ENCODE measurements at regions not wholly inside any gene's neighbourhood (a gene's known extent, or its start where the extent isn't known, plus 50 kb on each side); places are given as distances from the start of the nearest gene placed in this dataset.

DNA sequence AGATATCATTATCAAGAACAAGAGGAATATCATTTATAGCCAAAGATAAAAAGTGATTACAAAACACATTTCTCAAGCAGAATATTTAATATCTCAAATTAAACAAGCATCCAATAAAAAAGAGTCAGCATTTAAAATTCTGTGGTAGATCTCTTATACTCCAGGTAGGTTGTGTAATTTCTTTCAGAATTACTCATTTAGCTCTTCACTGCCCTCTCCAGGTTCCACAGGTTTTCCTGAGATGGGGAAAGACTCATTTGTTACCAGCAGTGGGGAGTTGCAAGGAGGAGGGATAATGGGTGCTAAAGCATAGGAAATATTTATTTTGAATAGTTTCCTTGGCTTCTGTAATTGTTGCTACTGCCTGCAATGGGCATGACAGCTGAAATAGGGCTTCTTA, 83.1 kb upstream of the RASGRP1 start:
- DNase-seq (ENCODE audit: low spot score) = no peak

DNA sequence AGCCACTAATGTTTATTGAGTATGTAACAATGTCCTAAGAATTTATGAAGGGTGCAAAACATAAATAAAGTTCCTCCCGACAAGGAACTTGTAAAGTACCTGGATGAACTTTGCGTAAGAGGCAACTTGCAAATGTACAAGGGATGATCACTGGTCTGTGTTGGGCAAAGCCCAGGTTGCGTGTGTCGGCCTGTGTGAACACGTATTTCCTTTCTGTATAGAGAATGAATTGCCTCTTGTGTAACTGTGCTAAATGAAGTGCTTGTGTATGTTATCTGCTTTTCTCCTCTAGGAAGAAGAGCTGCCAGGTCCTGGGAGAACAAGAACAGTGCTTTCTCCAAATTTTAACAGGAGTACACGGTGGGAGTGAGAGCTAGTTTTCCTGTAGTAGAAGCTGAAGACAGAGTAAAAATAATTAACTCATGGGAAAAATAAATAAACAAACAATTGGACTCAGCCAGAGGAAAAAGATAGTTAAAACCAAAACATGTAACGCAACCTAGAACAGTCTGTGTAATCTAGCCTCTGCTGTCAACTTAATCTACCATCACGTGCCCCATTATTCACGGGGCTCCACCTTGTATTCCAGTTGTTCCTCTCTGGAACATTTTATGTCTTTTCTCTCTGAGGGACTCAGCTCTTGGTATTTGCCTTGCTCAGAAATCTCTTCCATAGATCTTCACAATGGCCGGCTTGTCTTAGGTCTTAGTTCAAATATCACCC, 83.7 kb upstream of the RASGRP1 start:
- no peak for DNase-seq (ENCODE audit: low spot score)

DNA sequence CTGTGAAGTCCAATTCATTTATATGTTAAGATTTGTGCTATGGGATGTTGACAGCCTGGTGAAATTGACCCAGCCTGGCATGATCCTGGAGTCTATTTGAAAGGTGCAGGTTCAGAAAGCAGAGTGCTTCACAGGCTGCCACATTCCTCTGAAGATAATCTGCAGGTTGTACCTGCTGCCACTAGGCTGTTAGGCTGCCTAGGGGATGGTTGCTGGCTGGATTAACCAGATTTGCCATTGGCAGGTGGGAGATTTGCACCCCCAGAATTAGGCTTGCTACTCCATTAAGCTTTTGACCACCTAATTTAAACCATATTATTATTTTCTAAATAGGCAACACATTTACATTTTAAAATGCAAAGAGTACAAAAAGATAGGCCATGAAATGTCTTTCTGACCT, 85.8 kb upstream of the RASGRP1 start:
- no peak for DNase-seq (ENCODE audit: low spot score)

DNA sequence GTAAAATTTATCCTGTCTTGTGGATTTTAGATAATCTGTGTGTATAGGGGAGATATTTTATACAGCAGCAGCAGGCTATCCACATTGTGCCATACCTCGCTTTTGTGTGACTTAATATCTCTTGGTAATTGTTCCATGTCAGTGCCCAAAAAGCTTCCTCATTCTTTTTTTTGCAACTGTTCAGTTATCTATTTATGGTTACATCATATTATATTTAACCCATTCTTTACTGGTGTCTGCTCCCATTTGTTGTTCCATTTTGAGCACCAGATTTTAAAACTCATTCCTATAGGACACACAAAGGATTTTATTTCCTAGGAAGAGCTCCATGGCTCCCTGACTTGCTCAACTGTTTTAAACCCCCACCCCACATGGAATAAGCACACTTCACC, 86.3 kb upstream of the RASGRP1 start:
- DNase-seq (ENCODE audit: low spot score) = no peak

DNA sequence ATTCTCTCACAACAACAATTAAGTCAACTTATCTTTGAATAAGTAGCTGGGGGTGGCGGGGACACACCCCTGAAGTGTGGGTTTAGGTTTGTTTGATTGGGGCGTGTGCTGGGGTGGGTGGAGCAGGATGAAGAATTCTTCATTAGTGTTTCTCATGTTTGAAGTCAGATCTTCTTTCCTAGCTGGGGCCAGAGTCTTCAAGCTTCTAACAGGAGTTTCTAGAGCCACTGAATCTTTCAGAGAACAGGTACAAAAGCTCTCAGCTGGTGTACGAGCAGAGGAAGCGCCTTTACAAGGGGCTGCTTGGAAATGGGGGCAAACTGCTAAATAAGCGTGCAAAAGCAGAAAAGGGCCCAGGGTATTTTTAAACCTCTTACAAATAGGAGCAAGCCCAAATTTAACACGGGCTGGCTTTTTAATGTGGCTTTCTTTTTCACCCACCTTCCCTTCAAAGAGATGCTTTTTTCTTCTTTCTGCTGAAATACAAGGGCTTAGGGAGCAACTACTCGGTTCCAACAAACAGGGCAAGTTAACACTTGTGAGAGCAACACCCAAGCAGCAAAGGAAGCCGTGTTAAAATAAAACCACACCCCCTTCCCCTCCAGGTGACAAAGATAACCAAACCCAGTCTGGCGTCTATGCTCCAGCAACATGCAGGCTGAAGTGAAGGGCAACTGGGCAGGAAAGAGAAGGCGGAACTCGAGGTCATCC, 86.9 kb upstream of the RASGRP1 start:
- no peak for DNase-seq (ENCODE audit: low spot score)

DNA sequence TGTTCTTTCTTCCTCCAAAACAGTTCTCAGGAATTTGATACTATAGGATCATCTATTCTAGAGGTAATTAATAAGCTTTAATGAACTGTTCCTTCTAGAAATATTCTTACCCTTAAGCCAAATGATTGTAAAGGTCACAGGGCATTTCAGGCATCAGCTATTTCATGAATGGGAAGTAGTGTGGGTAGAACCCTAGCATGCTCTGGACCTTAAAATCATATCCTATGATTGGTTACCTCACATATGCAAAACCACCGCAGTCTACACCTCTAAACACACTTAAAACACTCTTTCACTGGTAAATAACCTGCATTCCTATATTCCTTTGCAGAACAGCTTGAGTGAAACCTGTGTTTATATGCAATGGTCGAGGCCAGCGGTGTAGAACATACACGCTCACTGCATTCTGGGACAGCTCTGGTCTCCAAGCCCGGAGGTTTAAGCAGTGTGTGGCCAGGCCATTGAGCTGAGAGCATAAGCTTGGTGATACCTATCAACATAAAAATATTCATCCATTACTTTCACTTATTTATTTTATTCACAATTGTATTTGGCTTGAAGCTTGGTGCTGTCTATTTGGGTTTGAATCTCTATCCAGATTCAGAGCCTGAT, 87.7 kb upstream of the RASGRP1 start:
- no peak for DNase-seq (ENCODE audit: low spot score)

DNA sequence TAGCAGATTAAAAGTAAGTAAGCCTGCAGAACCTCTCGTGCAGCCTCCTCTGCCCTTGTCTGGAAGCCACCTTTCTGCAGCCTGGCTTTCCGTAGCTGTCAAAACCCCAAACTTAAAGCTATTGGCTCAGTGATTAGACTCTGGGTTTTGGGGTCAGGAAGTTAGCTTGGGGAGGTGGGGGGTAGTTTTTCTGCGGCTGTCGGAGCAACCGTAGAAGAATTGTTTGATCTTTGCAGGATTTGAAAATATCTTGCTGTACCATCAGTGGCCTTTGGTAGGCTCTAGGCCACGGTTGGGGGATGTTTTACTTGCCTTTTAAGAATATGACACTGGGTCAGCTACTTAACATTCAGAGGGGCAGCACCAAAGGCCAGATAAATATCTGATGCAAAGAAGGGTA, 88.4 kb upstream of the RASGRP1 start:
- no peak for DNase-seq (ENCODE audit: low spot score)

DNA sequence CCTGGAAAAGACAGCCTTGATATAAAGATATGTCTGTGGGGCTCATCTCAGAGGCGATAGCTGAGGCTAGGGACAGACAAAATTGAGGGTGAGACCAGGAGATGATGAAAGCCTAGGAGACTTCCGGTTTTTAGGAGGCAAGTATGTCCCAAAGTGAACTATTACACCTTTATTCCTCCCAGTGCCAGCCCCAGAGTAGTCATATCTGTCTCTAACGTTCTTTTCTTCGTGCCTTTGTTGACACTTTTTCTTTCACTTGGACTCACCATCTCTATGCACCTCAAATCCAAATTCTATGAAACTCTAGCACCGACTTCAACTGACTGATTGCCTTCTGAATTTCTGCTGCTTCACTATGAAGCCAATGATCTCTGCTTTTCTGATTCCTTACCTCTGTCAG, 93.8 kb upstream of the RASGRP1 start:
- DNase-seq (ENCODE audit: low spot score) = no peak

DNA sequence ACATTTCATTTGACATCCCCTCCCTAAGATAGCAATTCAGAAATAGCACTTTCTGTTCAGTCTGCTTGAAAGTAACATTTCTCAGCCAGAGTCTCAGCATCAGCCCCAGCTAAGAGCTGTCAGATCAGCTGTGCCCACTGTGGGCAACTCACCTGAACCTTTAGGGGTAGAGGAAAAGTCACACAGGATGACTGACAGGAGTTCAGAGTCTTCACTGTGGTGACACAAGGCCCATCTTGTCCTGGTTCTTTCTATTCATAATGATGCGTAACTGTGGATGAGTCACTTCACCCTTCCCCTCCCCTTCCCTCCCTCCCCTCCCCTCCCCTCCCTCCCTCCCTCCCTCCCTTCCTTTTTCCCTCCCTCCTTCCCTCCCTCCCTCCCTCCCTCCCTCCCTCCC, 96.1 kb upstream of the RASGRP1 start:
- no peak for DNase-seq (ENCODE audit: low spot score)

DNA sequence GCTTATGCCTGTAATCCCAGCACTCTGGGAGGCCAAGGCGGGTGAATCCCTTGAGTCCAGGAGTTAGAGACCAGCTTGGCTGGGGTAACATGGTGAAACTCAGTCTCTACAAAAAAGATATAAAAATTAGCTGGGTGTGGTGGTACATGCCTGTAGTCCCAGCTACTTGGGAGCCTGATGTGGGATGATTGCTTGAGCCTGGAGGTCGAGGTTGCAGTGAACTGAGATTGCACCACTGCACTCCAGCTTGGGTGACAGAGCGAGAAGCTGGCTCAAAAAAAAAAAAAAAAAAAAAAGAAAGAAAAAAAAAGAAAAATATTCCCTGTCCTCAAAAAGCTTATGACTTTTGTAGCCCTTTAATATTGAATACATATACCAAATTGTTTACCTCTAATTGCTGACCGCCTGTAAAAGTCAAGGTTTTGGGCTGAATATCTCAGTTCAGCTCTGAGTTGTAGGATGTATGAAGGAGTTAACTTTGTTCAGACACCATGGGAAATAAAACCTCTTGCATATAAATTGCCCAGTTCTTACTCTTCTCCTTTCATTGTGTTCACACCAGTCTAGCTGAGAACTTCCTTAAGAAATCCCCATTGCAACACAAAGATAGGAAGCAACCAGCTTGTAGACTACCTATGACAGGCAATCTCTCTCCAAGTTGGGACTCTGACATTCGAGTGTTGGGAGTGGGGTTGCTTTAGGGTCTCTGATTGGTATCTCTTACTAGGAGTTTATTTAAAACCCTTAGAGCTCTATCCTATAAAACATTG, 97.6 kb upstream of the RASGRP1 start:
- DNase-seq (ENCODE audit: low spot score) = no peak

DNA sequence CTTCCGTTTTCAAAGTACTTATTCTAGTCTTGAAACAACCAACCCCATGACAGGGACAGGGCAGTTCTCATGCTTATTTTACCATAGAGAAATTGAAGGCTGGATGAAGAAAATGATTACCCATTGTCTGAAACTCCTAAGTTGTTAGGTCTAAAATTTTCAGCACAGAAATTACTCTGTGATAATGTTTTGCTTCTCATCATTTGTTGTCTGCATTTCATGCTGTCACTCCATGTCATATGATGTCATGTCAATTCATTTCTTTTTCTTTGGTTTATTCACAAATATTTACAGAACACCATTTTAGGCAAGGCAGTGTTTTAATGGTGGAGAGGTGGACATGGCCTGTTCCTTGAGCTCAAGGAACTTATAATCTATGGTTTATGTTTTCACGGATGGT, 98.2 kb upstream of the RASGRP1 start:
- DNase-seq (ENCODE audit: low spot score) = no peak

DNA sequence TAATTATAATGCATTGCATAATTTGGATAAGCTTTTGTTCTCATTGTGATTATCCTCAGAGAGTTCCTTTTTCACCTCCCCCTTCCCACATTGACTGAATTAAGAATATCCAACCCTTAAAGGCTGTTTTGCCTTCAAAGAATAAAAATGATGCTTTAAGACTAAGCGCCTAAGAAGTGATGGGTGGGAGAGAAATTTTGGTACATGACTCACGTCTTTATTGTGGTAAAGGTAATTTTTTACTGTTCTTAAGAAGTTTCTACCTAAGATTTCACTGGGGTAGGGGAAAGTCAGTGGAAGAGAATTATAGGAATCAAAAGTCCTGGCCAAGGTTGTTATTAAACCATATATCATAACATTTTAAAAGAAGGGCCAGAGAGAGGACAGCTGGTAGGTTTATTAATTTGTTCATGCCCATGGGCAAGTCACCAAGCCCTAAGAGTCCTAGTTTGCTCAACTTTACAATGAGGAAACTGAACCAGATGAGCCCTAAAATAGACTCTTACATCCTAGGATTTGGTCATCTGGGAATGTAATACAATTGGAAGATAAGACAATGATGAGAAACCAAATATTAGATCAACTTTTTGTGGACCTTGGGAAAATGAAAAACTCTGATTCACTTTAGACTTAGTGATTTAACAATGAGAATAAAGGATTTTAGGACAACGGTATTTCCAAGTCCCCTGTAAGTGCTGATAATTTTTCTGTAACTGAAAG, 101.1 kb upstream of the RASGRP1 start:
- no peak for DNase-seq (ENCODE audit: low spot score)

DNA sequence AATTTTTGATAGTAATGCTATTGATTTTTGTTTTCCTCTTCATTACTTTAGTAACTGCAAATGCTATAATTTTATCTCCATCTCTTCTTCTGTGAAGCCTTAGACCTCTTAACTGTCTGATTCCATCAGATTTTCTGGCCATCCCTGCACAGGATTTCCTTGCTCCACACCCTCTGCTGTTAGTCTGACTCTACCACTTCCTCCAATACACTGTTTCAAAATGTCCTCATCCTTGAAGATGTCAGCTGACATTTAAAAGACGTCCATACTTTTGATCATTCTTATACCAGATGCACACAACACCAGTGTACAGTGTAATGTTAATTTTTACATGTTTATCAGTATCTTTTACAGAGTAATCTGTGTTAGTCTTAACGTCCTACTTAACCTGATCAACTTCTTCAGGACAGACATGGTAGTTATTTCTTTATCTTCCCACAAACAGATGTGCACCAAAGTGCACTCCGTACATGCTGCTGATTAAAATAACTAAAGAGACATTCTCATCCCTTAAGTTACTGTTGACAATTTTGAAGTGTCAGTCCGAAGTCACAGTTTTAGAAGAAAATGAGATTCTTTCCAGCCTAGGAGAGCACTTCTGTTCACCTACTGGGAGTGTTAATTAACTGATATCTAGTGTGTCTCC, 102.4 kb upstream of the RASGRP1 start:
- no peak for DNase-seq (ENCODE audit: low spot score)

DNA sequence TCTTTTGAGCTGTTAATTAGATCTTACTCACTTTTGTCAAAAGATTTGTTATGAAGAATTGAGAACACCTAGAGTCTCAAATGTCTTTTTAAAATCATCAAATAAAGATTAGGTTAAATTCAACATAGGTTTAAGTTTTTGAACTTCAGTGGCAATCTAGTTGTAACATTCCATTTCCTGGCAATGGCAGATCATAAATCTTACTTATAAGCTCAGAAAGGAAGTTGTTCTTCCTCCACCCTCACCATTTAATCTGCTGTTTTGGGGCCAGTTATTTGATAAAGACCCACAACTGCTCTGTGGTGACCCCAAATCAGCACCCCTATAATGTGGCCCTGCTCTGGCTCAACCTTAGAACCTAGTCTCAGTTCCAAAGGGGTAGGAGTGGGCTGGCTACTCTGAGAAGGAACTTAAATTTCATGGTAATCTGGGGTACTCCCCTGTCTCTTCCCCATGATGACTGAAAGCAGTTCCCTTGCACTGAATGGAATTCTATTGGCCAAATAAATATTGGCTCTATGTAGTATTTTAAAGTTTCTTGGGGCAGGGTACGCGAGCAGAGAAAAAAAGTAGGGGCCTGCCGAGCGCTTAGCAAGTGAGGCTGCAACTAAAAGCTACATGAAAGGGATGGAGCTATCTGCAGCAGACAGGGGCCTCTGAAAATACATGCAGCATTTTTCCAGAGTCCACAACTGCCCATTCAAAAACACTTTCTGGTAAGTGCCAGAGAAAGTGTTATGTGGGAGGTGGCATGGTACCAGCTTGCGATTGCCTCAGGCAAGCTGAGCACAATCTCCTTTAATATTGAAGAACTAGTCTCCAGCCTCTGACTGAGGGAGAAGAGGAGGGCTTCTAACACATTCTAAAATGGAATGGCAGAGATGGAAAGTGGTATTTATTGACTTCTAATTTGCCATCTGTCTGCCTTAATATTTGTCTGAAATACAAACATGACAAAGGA, 103.6 kb upstream of the RASGRP1 start:
- DNase-seq (ENCODE audit: low spot score) = no peak

DNA sequence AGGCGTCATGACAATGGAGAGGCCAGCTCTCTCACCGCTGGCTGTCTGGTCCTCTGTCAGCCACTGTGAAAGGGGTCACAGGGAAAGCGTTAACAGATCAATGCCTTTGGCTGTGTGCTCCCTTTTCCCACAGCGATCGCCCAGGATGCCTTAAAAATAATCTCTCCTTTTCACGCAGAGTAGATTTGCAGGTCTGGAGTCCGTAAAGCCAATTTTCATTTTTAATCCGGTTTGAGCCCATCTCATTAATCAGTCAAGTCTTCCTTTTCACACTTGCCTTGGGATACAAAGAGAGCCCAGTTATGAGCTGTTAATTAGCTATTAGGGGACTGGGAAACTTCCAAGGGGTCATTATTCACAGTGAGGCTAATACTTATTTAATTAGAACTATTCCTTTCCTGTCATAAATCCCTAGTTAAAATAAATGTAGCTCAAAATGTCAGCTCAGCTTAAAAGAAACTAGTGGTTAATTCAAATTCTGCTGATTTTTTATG, 104.3 kb upstream of the RASGRP1 start:
- DNase-seq (ENCODE audit: low spot score) = no peak

DNA sequence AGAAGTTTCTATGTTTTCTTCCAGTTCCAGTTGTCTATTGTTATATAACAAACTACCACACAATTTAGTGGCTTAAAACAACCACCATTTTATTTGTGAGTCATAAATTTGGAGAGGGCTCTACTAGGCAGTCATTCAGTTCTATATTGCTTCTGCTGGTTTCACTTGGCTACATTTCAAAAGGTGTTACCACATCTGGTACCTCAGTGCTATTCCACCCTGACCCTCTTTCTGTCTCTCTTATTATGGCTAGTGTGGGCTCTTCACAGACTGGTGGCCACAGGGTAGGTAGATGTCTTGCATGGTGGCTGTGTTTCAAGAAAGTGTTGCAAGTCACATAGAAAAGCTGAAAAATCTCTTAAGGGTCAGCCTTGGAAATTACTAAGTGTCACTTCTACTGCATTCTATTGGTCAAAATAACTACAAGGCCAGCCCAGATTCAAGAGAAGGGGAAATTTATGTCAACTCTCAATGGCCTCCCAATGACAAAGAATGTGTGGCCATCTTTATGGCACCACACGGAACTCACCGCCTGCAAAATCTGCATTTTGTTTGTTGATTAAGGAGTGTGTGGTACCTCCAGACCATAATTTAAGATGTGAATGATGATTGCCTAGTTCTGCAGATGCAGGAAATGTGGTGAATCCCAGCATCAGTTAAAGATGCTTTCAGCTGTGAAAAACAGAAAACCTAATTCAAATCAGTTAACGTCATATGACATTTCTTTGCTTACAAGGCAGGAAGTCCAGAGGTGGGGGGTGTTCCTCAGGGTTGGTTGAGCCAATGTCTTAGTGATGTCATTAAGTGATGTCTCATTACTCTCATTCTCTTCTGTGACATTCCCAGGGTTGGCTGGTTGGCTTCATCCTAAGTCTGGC, 105.8 kb upstream of the RASGRP1 start:
- no peak for DNase-seq (ENCODE audit: low spot score)

DNA sequence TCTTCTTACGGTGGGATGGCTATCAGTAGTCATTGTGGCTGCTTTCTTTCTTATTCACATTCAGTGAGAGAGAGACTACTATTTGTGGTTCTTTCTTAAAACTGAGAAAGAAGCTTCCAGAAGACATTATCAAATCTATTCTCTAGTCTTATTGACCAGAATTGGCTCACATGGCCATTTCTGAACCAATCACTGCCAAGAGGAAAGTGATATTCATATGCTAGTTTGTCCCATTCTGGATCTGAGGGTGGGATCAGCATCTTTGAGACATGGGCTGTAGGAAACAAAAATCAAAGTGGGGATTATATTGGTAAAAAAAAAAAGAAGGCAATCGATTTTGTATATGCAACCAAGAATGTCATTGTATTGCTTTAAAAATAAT, 106.4 kb upstream of the RASGRP1 start:
- no peak for DNase-seq (ENCODE audit: low spot score)

DNA sequence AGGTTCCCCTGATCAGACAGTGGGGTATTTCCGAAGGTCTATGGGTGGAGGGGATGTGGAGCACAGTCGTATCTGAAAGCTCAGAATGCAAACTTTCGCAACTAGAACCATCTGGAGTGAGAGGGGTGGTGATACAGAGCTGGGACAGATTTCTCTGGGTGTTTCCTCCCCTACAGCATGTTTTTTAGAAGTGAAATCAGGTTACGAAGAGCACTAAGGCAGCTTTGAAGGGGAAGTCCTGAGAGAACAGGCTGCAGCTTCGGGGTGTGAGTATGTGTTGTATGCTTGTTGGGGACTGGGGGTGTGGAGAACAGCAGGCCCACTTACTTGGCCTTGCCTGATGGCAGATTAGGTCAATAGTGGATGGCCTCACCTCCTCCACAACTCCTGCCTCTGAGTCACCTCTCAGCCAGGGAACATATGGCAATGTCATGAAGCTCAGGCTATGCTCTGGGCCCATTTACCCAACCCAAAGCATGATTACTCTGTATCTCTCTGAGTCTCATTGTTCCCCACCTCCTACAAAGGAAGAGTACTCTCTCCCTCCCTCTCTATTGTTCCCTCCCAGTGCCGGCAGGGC, 107.2 kb upstream of the RASGRP1 start:
- DNase-seq (ENCODE audit: low spot score) = no peak

DNA sequence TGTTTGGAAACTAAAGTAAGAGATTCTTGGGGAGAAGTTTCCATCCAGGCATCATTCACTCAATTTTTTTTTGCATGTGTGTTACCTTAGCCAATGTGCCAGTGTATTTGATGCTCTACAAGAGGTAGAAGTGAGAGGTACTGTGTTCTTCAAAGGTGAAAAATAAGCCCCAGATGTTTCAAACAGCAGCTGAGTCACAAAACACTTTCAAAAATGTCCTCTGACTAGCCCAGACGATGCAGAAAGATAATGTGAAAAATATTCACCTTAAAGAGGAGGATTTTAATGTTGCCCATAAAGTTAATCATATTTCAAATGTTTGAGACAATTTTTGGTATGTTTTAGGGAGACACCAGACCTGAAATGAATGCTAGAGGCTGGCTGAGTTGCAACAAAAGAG, 107.7 kb upstream of the RASGRP1 start:
- DNase-seq (ENCODE audit: low spot score) = no peak
